ENCODE measurements at regions not wholly inside any gene's neighbourhood (a gene's known extent, or its start where the extent isn't known, plus 50 kb on each side); places are given as distances from the start of the nearest gene placed in this dataset.
A peak's percentile ranks its signal among the peaks of the same experiment; 100 is the strongest.

GRCh38 chr15:68871507-68871906 is 50.8 kb upstream of the ANP32A start:
- DNase-seq, result no peak

- DNase-seq, result no peak
Measured at GRCh38 chr15:68874788-68875187, 54.1 kb upstream of the ANP32A start.

GRCh38 chr15:68875377-68876116 is 54.8 kb upstream of the SPESP1 start:
- peak; percentile 89 for DNase-seq

GRCh38 chr15:68877626-68878025 is 52.7 kb upstream of the SPESP1 start:
- DNase-seq, result no peak

- DNase-seq, result no peak
Measured at GRCh38 chr15:68880382-68880781, 49.9 kb upstream of the SPESP1 start.

Measured in stimulated activated CD4-positive, alpha-beta T cell treated with anti-CD3 and anti-CD28 coated beads, Interleukin-1b, Interleukin-23, amount 100 ng/mL, for 48 hours (primary cell).